ENCODE measurements at regions not wholly inside any gene's neighbourhood (a gene's known extent, or its start where the extent isn't known, plus 50 kb on each side); places are given as distances from the start of the nearest gene placed in this dataset.

DNA sequence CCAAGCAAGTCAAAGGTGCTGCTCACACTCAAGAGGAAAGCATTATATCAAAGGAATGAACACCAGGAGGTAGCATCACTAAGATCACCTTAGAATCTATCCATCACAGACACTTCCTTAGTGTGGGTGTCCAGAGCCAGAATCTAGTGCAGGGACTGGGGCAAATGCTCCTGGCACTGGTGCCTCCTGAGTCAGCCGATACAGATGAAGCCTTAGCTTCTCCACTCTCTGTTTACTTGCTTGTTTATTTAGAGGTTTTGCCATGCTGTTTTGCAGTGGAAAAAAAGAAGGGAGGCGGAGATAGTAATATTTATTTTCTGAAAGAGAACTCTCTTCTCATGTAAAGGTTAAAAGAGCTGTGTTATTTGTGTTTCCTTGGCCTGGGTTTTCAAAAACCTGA is 303.1 kb downstream of the WDR11 start:
- DNase-seq (ENCODE audit: insufficient read length, low spot score) (no peak), FAIRE-seq (no peak)
- TF ChIP-seq, protein P1, sequence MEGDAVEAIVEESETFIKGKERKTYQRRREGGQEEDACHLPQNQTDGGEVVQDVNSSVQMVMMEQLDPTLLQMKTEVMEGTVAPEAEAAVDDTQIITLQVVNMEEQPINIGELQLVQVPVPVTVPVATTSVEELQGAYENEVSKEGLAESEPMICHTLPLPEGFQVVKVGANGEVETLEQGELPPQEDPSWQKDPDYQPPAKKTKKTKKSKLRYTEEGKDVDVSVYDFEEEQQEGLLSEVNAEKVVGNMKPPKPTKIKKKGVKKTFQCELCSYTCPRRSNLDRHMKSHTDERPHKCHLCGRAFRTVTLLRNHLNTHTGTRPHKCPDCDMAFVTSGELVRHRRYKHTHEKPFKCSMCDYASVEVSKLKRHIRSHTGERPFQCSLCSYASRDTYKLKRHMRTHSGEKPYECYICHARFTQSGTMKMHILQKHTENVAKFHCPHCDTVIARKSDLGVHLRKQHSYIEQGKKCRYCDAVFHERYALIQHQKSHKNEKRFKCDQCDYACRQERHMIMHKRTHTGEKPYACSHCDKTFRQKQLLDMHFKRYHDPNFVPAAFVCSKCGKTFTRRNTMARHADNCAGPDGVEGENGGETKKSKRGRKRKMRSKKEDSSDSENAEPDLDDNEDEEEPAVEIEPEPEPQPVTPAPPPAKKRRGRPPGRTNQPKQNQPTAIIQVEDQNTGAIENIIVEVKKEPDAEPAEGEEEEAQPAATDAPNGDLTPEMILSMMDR (IDR thresholded peaks at IDR 0.05; ENCODE audit: insufficient read depth, missing control alignments) = no peak

DNA sequence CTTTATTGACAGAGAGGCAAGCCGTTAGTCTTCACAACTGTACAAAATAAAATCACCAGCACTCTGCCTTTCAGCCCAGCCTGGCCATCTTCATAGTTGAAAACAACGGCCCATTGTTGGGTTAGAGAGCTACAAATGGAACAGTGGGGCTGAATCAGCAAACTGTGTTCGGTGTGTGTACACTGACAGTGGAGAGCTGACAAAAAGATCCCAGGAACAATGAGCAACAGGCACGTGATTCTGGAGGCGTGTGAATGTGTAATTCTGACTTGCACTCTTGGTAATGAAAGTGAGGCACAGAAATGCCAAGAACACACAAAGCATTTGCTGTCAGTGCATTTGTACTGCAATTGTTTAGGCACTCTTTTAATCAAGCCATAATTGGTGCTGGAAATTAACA is 303.7 kb downstream of the WDR11 start:
- no peak for FAIRE-seq
- no peak for DNase-seq (ENCODE audit: insufficient read length, low spot score)
- TF ChIP-seq, protein P1 (IDR thresholded peaks at IDR 0.05; ENCODE audit: insufficient read depth, missing control alignments) = no peak

DNA sequence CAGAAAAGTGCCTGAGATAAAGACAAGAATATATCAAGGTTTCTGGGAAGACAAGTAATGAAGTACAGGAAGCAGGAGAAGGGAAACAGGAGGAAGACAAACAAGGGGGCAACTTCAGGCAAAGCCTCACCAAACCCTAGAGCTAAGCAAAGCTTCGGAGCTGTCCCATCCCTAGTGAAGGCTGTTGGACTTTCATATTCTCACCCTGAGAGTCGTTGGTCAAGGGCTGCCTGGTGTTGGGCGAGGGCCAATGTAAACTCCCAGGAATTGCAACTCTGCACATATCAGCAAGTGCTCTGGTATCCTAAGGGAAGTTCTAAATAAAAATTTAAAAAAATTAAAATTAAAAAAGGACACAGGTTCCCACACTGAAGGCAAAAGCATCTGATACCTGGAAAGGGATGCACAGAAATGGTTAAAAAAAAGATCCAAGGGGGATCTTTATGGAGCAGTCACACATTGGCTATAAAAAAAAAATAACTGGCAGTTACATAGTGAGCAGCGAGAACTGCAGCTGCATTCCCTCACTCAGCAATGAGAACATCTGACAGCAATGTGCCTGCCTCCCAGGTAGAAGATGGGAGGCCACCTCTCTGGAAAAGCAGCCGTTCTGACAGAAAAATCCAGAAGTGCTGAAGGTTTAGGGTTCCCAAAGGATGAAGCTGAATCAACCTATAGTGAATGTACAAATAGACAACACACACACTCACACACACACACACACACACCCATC is 304.7 kb downstream of the WDR11 start:
- FAIRE-seq = no peak
- no peak for DNase-seq (ENCODE audit: insufficient read length, low spot score)
- TF ChIP-seq, protein P1 (IDR thresholded peaks at IDR 0.05; ENCODE audit: insufficient read depth, missing control alignments) = no peak

DNA sequence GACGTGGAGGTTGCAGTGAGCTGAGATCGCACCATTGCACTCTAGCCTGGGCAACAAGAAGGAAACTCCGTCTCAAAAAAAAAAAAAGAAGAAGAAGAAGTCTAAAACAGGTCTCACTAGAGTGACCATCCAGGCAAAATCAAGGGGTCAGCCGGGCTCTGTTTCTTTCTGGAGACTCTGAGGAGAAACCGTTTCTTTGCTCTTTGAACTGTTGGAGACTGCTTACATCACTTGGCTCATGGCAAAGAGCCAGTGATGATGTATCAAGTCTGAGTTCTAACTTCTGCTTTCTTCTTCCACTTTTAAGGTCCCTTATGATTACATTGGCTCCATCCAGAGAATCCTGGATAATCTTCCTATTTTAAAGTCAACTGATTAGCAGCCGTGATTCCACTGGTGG is 306.8 kb downstream of the WDR11 start:
- DNase-seq (ENCODE audit: insufficient read length, low spot score) = no peak
- TF ChIP-seq, protein P1 (IDR thresholded peaks at IDR 0.05; ENCODE audit: insufficient read depth, missing control alignments) = no peak

DNA sequence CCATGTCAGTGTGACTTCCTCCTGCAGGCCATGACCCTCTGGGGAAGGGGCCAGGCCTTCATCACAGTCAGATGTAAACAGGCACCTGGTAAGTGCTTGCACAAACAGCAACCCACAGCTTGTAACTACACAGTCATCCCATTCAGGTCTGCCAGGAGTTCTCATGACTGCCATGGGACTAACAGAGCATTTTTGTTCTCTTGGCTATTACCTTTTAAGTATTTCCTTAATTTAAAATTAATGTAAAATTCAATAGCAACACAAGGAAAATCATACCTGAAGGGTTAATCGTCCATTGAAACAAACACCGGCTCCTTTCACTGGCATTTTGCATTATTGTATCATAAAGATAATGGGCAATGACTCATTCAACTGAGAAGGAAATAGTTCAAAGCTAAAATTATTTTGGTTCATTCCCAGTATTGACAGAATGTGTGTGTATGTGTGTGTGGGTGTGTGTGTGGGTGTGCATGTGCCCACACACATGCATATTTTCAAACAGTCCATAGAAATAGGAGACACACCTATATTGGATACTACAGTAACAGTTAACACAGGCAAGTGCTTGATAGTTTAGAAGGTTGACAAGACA is 307.9 kb downstream of the WDR11 start:
- DNase-seq (ENCODE audit: insufficient read length, low spot score) = no peak
- FAIRE-seq = no peak
- TF ChIP-seq, protein P1 (IDR thresholded peaks at IDR 0.05; ENCODE audit: insufficient read depth, missing control alignments) = no peak

More for the DNA sequence above, 306.8 kb downstream of the WDR11 start:
- no peak for FAIRE-seq

DNA sequence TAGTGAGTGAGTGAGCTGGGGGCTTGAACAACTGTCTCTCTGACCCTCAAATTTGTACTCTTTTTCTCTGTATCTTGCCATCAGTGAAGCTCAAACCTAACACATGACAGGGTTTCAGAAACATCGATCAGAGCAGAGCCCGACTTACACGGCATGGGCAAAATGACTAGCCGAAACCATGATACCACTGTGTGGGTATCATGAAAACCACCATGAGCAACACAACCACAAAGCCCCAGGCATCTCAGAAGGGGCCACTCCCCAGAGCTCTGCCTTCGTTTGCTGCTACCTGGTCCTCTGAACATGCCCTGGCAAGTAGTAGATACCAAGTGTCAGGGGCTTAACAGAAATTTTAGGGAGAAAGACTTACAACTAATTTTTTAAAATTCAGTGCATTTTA is 308.5 kb downstream of the WDR11 start:
- no peak for FAIRE-seq
- TF ChIP-seq, protein P1 (IDR thresholded peaks at IDR 0.05; ENCODE audit: insufficient read depth, missing control alignments) = no peak
- no peak for DNase-seq (ENCODE audit: insufficient read length, low spot score)

DNA sequence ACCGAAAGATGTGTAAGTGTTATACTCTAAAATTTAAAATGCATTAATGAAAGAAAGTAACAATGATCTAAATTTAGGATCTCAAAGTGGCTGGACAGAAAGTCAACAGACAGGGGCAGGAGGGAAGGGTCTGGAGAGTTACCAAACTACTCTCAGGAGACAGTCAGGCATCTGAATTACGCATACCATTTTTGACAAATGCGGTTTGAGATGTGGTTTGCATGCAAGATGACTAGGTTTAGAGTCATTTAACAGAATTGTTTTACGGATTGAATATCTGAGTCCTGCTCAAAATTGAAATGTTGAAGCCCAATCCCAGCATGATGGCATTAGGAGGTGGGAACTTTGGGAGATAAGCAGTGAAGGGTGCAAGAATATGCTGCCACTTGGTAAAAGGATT is 314.1 kb downstream of the WDR11 start:
- FAIRE-seq = no peak
- TF ChIP-seq, protein P1 (IDR thresholded peaks at IDR 0.05; ENCODE audit: insufficient read depth, missing control alignments) = no peak
- no peak for DNase-seq (ENCODE audit: insufficient read length, low spot score)
